ENCODE measurements at regions not wholly inside any gene's neighbourhood (a gene's known extent, or its start where the extent isn't known, plus 50 kb on each side); places are given as distances from the start of the nearest gene placed in this dataset.

DNA sequence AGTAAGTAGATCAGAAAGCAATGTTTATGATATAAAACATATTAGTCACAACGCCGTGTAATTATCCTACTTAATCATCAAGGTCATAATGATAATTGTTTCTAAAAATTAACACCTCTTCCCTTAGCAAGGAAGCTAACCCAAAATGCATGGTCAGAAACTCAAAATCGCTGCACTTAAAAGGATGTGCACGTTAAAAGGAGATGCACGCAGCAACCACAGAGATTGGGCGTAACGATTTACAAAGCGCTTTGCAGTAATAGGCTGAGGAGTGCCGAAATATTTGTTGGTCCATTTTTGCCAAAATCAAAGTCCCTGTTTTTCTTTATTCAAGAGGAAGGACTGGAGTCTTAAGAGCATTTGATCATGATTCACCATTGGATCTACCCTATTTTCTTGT, 1077.2 kb downstream of the VRK1 start:
- TF ChIP-seq CTCF (IDR thresholded peaks at IDR 0.05) (no peak), POLR2A (IDR thresholded peaks at IDR 0.05) (no peak)
